H1 (cell line): ENCODE measurements at regions not wholly inside any gene's neighbourhood (a gene's known extent, or its start where the extent isn't known, plus 50 kb on each side); places are given as distances from the start of the nearest gene placed in this dataset.

ENCODE experiments used
- FOSL1 ChIP-seq: IDR thresholded peaks from 2 replicates; pipeline ENCODE4 v1.6.1; 2011; ENCODE audit warnings: mild to moderate bottlenecking, low read depth, low read length, moderate library complexity; ENCODE audit not compliant: insufficient read depth
- KDM5A ChIP-seq: fragments of 200-600 bp; IDR thresholded peaks from 2 replicates; pipeline ENCODE4 v1.7.1; 2012; ENCODE audit warnings: mild to moderate bottlenecking, low read length, inconsistent platforms, mixed read lengths

- no peak for TF ChIP-seq FOSL1
- TF ChIP-seq KDM5A: no peak
These were observed 1377.4 kb upstream of the ACVR2A start (continued) for GRCh38 chr2:146467425-146467824.
